ENCODE measurements at regions not wholly inside any gene's neighbourhood (a gene's known extent, or its start where the extent isn't known, plus 50 kb on each side); places are given as distances from the start of the nearest gene placed in this dataset.

DNA sequence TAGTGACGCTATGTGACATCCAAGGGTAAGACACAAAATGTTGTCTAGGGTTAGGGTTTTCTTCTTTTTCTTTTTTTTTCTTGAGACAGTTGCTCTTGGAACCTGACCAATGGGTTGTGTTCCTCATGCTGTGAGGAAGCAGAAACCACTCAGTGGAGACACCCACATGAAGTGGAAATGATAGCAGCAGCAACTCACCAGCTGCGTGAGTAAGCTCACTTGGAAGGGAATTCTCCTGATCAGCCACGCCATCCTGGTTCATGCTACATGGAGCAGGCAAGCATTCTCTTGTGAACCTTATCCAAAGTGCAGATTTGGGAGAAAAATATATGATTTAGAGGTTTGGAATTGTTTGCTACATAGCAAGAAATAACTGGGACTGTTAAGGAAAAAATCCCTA, 863.7 kb downstream of the EPHA4 start:
- TF ChIP-seq, protein P1, sequence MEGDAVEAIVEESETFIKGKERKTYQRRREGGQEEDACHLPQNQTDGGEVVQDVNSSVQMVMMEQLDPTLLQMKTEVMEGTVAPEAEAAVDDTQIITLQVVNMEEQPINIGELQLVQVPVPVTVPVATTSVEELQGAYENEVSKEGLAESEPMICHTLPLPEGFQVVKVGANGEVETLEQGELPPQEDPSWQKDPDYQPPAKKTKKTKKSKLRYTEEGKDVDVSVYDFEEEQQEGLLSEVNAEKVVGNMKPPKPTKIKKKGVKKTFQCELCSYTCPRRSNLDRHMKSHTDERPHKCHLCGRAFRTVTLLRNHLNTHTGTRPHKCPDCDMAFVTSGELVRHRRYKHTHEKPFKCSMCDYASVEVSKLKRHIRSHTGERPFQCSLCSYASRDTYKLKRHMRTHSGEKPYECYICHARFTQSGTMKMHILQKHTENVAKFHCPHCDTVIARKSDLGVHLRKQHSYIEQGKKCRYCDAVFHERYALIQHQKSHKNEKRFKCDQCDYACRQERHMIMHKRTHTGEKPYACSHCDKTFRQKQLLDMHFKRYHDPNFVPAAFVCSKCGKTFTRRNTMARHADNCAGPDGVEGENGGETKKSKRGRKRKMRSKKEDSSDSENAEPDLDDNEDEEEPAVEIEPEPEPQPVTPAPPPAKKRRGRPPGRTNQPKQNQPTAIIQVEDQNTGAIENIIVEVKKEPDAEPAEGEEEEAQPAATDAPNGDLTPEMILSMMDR (IDR thresholded peaks at IDR 0.05) = no peak
- no peak for TF ChIP-seq POLR2A (IDR thresholded peaks at IDR 0.05)

Measured in breast epithelium (tissue), 3 donors.